LNCaP clone FGC (cell line): ENCODE measurements at regions not wholly inside any gene's neighbourhood (a gene's known extent, or its start where the extent isn't known, plus 50 kb on each side); places are given as distances from the start of the nearest gene placed in this dataset.
A peak's percentile ranks its signal among the peaks of the same experiment; 100 is the strongest.

Experiments used
- DNase-seq: peaks from one replicate; pipeline ENCODE4 v3.0.0-alpha.2; 2011; ENCODE audit warnings: low read depth
- H3K4me3 ChIP-seq: 2 replicates; pipeline ENCODE4 v1.5.1; 2011; ENCODE audit warnings: mild to moderate bottlenecking, low read depth, low read length, control low read depth
- TF ChIP-seq, protein P1 (sequence below): IDR thresholded peaks from 2 replicates; pipeline ENCODE4 v1.5.1; 2012; ENCODE audit warnings: mild to moderate bottlenecking; ENCODE audit not compliant: control insufficient read depth, insufficient read depth; ENCODE audit errors: extremely low read depth

DNA sequence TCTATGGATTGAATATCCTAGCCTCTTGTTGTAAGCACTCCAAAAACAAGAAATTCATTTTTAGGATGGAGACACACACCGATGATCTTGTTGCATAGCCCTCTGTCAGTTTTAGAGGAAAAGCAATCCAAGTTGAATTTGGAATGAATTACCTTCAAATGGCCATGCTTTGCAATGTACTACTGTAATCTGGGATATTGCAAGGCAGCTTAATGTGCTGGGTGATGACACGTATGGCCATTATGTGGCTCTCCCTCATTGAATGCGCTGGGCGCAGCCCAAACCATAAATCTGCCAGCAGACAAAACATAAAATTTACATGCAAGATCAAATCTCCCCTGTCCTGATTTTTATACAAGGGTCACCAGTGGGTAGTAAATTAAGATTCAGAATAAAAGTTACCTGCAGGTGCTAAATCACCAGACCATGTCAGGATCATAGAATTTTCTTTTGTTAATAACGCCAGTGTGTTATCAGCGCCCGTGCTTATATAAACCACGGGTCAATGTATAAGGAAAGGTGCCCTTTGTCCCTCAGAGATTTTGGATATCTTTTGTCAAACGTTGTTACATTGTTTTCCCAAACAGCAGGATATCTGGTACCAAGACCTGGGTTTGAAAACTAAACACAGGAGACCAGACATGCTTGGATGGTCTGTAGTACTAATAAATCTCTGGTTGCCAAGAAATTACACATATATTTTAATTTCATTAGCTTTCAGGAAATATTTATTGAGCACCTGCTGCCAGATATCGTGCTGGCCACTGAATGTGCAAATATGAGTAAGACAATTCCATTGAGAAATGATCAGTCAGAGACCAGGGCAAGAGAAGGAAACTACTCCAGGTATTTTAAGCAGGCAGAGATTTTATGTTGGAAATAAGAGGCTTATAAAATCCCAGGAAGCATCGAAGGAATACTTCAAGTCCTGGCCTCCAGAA is 237.1 kb downstream of the EBLN2 start:
- peak; percentile 79 for DNase-seq
- TF ChIP-seq, protein P1, sequence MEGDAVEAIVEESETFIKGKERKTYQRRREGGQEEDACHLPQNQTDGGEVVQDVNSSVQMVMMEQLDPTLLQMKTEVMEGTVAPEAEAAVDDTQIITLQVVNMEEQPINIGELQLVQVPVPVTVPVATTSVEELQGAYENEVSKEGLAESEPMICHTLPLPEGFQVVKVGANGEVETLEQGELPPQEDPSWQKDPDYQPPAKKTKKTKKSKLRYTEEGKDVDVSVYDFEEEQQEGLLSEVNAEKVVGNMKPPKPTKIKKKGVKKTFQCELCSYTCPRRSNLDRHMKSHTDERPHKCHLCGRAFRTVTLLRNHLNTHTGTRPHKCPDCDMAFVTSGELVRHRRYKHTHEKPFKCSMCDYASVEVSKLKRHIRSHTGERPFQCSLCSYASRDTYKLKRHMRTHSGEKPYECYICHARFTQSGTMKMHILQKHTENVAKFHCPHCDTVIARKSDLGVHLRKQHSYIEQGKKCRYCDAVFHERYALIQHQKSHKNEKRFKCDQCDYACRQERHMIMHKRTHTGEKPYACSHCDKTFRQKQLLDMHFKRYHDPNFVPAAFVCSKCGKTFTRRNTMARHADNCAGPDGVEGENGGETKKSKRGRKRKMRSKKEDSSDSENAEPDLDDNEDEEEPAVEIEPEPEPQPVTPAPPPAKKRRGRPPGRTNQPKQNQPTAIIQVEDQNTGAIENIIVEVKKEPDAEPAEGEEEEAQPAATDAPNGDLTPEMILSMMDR = no peak

GRCh38 chr3:73299184-73299691 is 237.8 kb downstream of the EBLN2 start:
- TF ChIP-seq, protein P1 = no peak
- no peak overlapping the region for H3K4me3 ChIP-seq
- DNase-seq = no peak

More for the DNA sequence above, 237.1 kb downstream of the EBLN2 start:
- no peak overlapping the region for H3K4me3 ChIP-seq

DNA sequence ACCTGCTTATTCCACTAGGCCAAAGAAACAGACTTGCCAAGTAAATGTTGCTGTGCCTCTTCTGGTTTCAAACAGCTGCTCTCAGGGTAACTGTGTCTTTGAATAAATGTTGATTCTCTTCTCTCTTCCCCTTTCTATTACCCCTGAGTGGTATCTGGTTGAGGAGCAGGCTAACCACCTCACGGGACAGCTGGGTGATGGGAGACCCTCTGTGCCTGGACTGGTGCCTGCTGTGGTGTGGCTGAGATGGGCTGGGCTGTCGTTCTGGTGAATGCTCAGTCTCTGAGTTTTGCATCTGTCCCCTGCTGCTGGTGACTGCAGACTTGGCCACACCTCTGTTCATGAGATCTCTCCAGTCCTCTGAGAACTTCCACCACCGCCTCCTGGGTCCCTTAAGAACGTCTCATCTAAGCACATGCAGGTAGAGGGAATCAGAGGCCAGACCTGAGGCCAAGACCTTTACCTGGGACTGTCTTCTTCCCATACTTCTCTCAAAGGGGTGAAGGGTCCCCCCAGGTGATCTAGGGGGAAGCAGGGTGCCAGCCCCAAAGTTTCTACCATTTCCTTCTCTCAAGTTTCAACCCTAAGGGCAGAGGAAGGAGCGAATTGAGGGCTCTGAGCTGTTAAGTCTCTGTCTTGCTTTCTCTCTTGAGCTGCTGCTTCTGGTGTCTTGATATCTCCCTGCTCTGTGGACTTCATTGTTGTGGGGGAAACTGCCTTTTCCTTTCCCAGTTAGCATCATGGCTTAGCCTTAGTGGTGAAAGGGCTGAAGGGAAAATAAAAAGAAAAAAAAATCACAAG is 252.9 kb downstream of the EBLN2 start:
- no peak overlapping the region for H3K4me3 ChIP-seq
- TF ChIP-seq, protein P1 = no peak
- no peak for DNase-seq

GRCh38 chr3:73315706-73316105 is 254.2 kb downstream of the EBLN2 start:
- TF ChIP-seq, protein P1 = no peak
- DNase-seq = no peak
- no peak overlapping the region for H3K4me3 ChIP-seq

- TF ChIP-seq, protein P1 = no peak
- no peak for DNase-seq
- H3K4me3 ChIP-seq = no peak overlapping the region
Observed at GRCh38 chr3:73319179-73319769, 257.8 kb downstream of the EBLN2 start.

- DNase-seq = no peak
- H3K4me3 ChIP-seq = no peak overlapping the region
- TF ChIP-seq, protein P1 = no peak
Observed at GRCh38 chr3:73321286-73321999, 260.0 kb downstream of the EBLN2 start.
